HL-60 (cell line): ENCODE measurements at regions not wholly inside any gene's neighbourhood (a gene's known extent, or its start where the extent isn't known, plus 50 kb on each side); places are given as distances from the start of the nearest gene placed in this dataset.

Experiments used
- DNase-seq, 2 experiments: peaks; one replicate each; pipeline ENCODE4 v3.0.0-alpha.2; 2010 to 2020; ENCODE audit warnings: low read depth in 1 of 2, low spot score in 1 of 2
- H3K27ac ChIP-seq: fragments of 250-450 bp; sonication (Bioruptor Pico); replicated peaks from 2 replicates; pipeline ENCODE4 v1.5.1; 2020; ENCODE audit warnings: mild to moderate bottlenecking, moderate library complexity
- H3K27me3 ChIP-seq: fragments of 250-450 bp; sonication (Bioruptor Pico); 2 replicates; pipeline ENCODE4 v1.5.1; 2021; ENCODE audit warnings: mild to moderate bottlenecking, moderate library complexity; ENCODE audit not compliant: insufficient read depth, poor library complexity, severe bottlenecking
- H3K4me3 ChIP-seq: replicated peaks from 2 replicates; pipeline ENCODE4 v1.5.1; 2011; ENCODE audit warnings: mild to moderate bottlenecking, control low read depth, low read length; ENCODE audit not compliant: insufficient read depth
- CTCF ChIP-seq: IDR thresholded peaks from one replicate; pipeline ENCODE4 v1.5.1; 2011; ENCODE audit warnings: low read length, control low read depth, inconsistent platforms; ENCODE audit not compliant: insufficient read depth
- GABPA ChIP-seq: IDR thresholded peaks from 2 replicates; pipeline ENCODE4 v1.6.1; 2012; ENCODE audit warnings: low read depth
- POLR2AphosphoS5 ChIP-seq: IDR thresholded peaks from 2 replicates; pipeline ENCODE4 v1.6.1; 2012; ENCODE audit warnings: low read depth
- REST ChIP-seq: IDR thresholded peaks from 2 replicates; pipeline ENCODE4 v1.6.1; 2012; ENCODE audit warnings: low read depth; ENCODE audit not compliant: insufficient replicate concordance
- SPI1 ChIP-seq: IDR thresholded peaks from 2 replicates; pipeline ENCODE4 v1.6.1; 2012; ENCODE audit warnings: low read depth, mild to moderate bottlenecking, borderline replicate concordance

GRCh38 chr18:37944700-37945270 lies 379.2 kb upstream of the CELF4 start:
- no peak overlapping the region for H3K4me3 ChIP-seq
- H3K27me3 ChIP-seq: no peaks in the 10 kb centered on the region
- no peak for TF ChIP-seq REST
- no peak for TF ChIP-seq GABPA
- no peak for TF ChIP-seq POLR2AphosphoS5
- TF ChIP-seq CTCF: no peak
- no peak for TF ChIP-seq SPI1
- no peak overlapping the region for H3K27ac ChIP-seq
- no peak for DNase-seq

- no peak for DNase-seq
- Histone ChIP-seq H3K4me3 (no peak overlapping the region), H3K27me3 (no peaks in the 10 kb centered on the region), H3K27ac (no peak overlapping the region)
- no peak for TF ChIP-seq REST
- TF ChIP-seq POLR2AphosphoS5: no peak
- TF ChIP-seq SPI1: no peak
- no peak for TF ChIP-seq GABPA
- TF ChIP-seq CTCF: no peak
These were observed 371.7 kb upstream of the CELF4 start for GRCh38 chr18:37937287-37937686.

- DNase-seq: no peak
- Histone ChIP-seq H3K4me3 (no peak overlapping the region), H3K27me3 (no peaks in the 10 kb centered on the region), H3K27ac (no peak overlapping the region)
- TF ChIP-seq POLR2AphosphoS5 (no peak), GABPA (no peak), CTCF (no peak)
These were observed 369.5 kb upstream of the CELF4 start for GRCh38 chr18:37935086-37935485.

GRCh38 chr18:37930640-37931039 lies 365.0 kb upstream of the CELF4 start:
- Histone ChIP-seq H3K4me3 (no peak overlapping the region), H3K27me3 (no peaks in the 10 kb centered on the region), H3K27ac (no peak overlapping the region)
- TF ChIP-seq REST (no peak), CTCF (no peak), GABPA (no peak), SPI1 (no peak), POLR2AphosphoS5 (no peak)
- no peak for DNase-seq
